H1 (cell line): ENCODE measurements at regions not wholly inside any gene's neighbourhood (a gene's known extent, or its start where the extent isn't known, plus 50 kb on each side); places are given as distances from the start of the nearest gene placed in this dataset.

Source experiments
- CTCF ChIP-seq, 3 experiments: IDR thresholded peaks; 1 replicate in 2 of 3; 2 replicates in 1 of 3; pipeline versions ENCODE4 v1.5.1 to v1.6.1; 2011; ENCODE audit warnings: low read length in 3 of 3, mild to moderate bottlenecking in 3 of 3, inconsistent platforms in 2 of 3, low read depth in 1 of 3, moderate library complexity in 1 of 3; ENCODE audit not compliant: insufficient read depth in 1 of 3; ENCODE audit errors: control extremely low read depth in 1 of 3
- HDAC6 ChIP-seq: IDR thresholded peaks from one replicate; pipeline ENCODE4 v1.7.1; 2012; ENCODE audit warnings: low read depth, mild to moderate bottlenecking, inconsistent platforms, low read length, moderate library complexity
- MAFK ChIP-seq: IDR thresholded peaks from 2 replicates; pipeline ENCODE4 v1.6.1; 2012; ENCODE audit warnings: low read depth, mild to moderate bottlenecking, improper control_type of control experiment, low read length
- NANOG ChIP-seq: IDR thresholded peaks from 2 replicates; pipeline ENCODE4 v1.6.1; 2011; ENCODE audit warnings: low read length, low read depth, mild to moderate bottlenecking, inconsistent platforms; ENCODE audit not compliant: insufficient read depth, poor library complexity, severe bottlenecking
- POLR2A ChIP-seq, 2 experiments: IDR thresholded peaks; 1 replicate in 1 of 2; 2 replicates in 1 of 2; pipeline ENCODE4 v1.6.1; 2011; ENCODE audit warnings: low read depth in 2 of 2, low read length in 2 of 2, mild to moderate bottlenecking in 2 of 2; ENCODE audit errors: control extremely low read depth in 1 of 2
- POLR2AphosphoS5 ChIP-seq: IDR thresholded peaks from 2 replicates; pipeline ENCODE4 v1.6.1; 2011; ENCODE audit warnings: low read depth, low read length
- RFX5 ChIP-seq: IDR thresholded peaks from 2 replicates; pipeline ENCODE4 v1.6.1; 2011; ENCODE audit warnings: low read depth, low read length, improper control_type of control experiment, borderline replicate concordance
- RXRA ChIP-seq: IDR thresholded peaks from 2 replicates; pipeline ENCODE4 v1.6.1; 2011; ENCODE audit warnings: low read depth, mild to moderate bottlenecking, low read length, moderate library complexity; ENCODE audit not compliant: insufficient read depth
- SAP30 ChIP-seq: fragments of 300-600 bp; sonication (generic); IDR thresholded peaks from 2 replicates; pipeline ENCODE4 v1.7.1; 2012; ENCODE audit warnings: low read length, moderate library complexity, mild to moderate bottlenecking, inconsistent platforms; ENCODE audit not compliant: insufficient read depth, insufficient replicate concordance
- SIN3A ChIP-seq, 2 experiments: IDR thresholded peaks in 1 of 2; conservative IDR thresholded peaks in 1 of 2; 2 replicates each; pipeline ENCODE4 v1.6.1; 2011 to 2012; ENCODE audit warnings: low read length in 2 of 2, improper control_type of control experiment in 1 of 2, low read depth in 1 of 2, mild to moderate bottlenecking in 1 of 2
- SIRT6 ChIP-seq: IDR thresholded peaks from one replicate; pipeline ENCODE4 v1.7.1; 2012; ENCODE audit warnings: low read length, inconsistent platforms
- SP4 ChIP-seq: IDR thresholded peaks from 2 replicates; pipeline ENCODE4 v1.6.1; 2012; ENCODE audit warnings: low read length, inconsistent platforms
- TAF1 ChIP-seq: IDR thresholded peaks from 2 replicates; pipeline ENCODE4 v1.6.1; 2011; ENCODE audit warnings: mild to moderate bottlenecking, low read depth, low read length
- YY1 ChIP-seq: IDR thresholded peaks from 2 replicates; pipeline ENCODE4 v1.6.1; 2011; ENCODE audit warnings: low read depth, mild to moderate bottlenecking, low read length

DNA sequence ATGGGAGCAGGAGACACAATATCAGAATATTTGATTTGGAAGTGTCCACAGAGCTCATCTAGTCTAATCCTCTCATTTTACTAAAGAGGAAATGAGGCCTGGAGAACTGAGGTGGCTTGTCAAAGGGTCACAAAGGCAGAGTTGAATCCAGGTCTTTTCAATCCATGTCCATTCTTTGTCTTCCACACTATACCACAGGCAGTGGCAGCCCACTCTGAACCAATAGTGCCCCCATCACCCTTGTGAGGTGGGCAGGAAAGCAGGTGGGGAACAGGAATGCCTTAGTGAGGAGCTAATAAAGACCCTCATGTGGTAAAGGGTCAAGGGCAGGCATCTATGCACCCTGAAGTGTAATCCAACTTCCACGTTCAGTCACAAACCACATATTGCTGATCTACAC is 134.8 kb upstream of the EGLN3 start:
- no peak for TF ChIP-seq RFX5
- TF ChIP-seq SIN3A (conservative IDR thresholded peaks at IDR 0.05 in 1 of 2, IDR thresholded peaks at IDR 0.05 in 1 of 2; ENCODE audit: low read depth in 1 of 2, low read length in 2 of 2), result no peak
- TF ChIP-seq NANOG, result no peak
- no peak for TF ChIP-seq TAF1
- TF ChIP-seq MAFK, result no peak
- TF ChIP-seq SP4, result no peak
- TF ChIP-seq POLR2AphosphoS5, result no peak
- TF ChIP-seq SAP30, result no peak
- TF ChIP-seq YY1, result no peak
- TF ChIP-seq SIRT6, result no peak
- no peak for TF ChIP-seq RXRA
- no peak for TF ChIP-seq POLR2A (IDR thresholded peaks at IDR 0.05; ENCODE audit: control extremely low read depth in 1 of 2, low read depth in 2 of 2, low read length in 2 of 2)
- no peak for TF ChIP-seq CTCF (IDR thresholded peaks at IDR 0.05; ENCODE audit: control extremely low read depth in 1 of 3, insufficient read depth in 1 of 3, low read depth in 1 of 3, low read length in 3 of 3)
- no peak for TF ChIP-seq HDAC6
